ENCODE measurements at regions not wholly inside any gene's neighbourhood (a gene's known extent, or its start where the extent isn't known, plus 50 kb on each side); places are given as distances from the start of the nearest gene placed in this dataset.

- TF ChIP-seq CTCF (IDR thresholded peaks at IDR 0.05; ENCODE audit: insufficient read depth, low read depth, low read length) (no peak), EZH2 (IDR thresholded peaks at IDR 0.05; ENCODE audit: insufficient read depth, low read length) (no peak)
Measured at GRCh38 chr5:33037076-33037475, 326.0 kb downstream of the NPR3 start.
